ENCODE measurements at regions not wholly inside any gene's neighbourhood (a gene's known extent, or its start where the extent isn't known, plus 50 kb on each side); places are given as distances from the start of the nearest gene placed in this dataset.
"Not testable (repeated sequence)": the region's sequence is repeated elsewhere in the genome, so short reads cannot be mapped to it uniquely, and the experiment has no call there.

GRCh38 chr13:65217471-65217995 lies 2012.6 kb downstream of the PCDH9 start:
- no peak for DNase-seq (ENCODE audit: low read depth in 2 of 3, low spot score in 1 of 3)

- not testable (repeated sequence) for DNase-seq (ENCODE audit: low read depth in 2 of 3, low spot score in 1 of 3)
Measured at GRCh38 chr13:65202845-65203244, 2027.3 kb downstream of the PCDH9 start.

GRCh38 chr13:65188721-65189120 lies 2041.4 kb downstream of the PCDH9 start:
- no peak for DNase-seq (ENCODE audit: low read depth in 2 of 3, low spot score in 1 of 3)

GRCh38 chr13:65168026-65168425 lies 2062.1 kb downstream of the PCDH9 start:
- no peak for DNase-seq (ENCODE audit: low read depth in 2 of 3, low spot score in 1 of 3)

- no peak for DNase-seq (ENCODE audit: low read depth in 2 of 3, low spot score in 1 of 3)
Measured at GRCh38 chr13:65166675-65167074, 2063.5 kb downstream of the PCDH9 start.

GRCh38 chr13:65159803-65160202 lies 2070.3 kb downstream of the PCDH9 start:
- DNase-seq (ENCODE audit: low read depth in 2 of 3, low spot score in 1 of 3), result no peak

- no peak for DNase-seq (ENCODE audit: low read depth in 2 of 3, low spot score in 1 of 3)
Measured at GRCh38 chr13:65155861-65156260, 2074.3 kb downstream of the PCDH9 start.

GRCh38 chr13:65154661-65155447 lies 2075.3 kb downstream of the PCDH9 start:
- no peak for DNase-seq (ENCODE audit: low read depth in 2 of 3, low spot score in 1 of 3)

- no peak for DNase-seq (ENCODE audit: low read depth in 2 of 3, low spot score in 1 of 3)
Measured at GRCh38 chr13:65149687-65150086, 2080.4 kb downstream of the PCDH9 start.

GRCh38 chr13:65143920-65144319 lies 2086.2 kb downstream of the PCDH9 start:
- DNase-seq (ENCODE audit: low read depth in 2 of 3, low spot score in 1 of 3), result no peak

- no peak for DNase-seq (ENCODE audit: low read depth in 2 of 3, low spot score in 1 of 3)
Measured at GRCh38 chr13:65133094-65133493, 2097.0 kb downstream of the PCDH9 start.

GRCh38 chr13:65125236-65125635 lies 2104.9 kb downstream of the PCDH9 start:
- no peak for DNase-seq (ENCODE audit: low read depth in 2 of 3, low spot score in 1 of 3)

GRCh38 chr13:65112531-65112941 lies 2117.6 kb downstream of the PCDH9 start:
- no peak for DNase-seq (ENCODE audit: low read depth in 2 of 3, low spot score in 1 of 3)

GRCh38 chr13:65112123-65112522 lies 2118.0 kb downstream of the PCDH9 start:
- DNase-seq (ENCODE audit: low read depth in 2 of 3, low spot score in 1 of 3), result no peak

- no peak for DNase-seq (ENCODE audit: low read depth in 2 of 3, low spot score in 1 of 3)
Measured at GRCh38 chr13:65111223-65111622, 2118.9 kb downstream of the PCDH9 start.

- not testable (repeated sequence) for DNase-seq (ENCODE audit: low read depth in 2 of 3, low spot score in 1 of 3)
Measured at GRCh38 chr13:65104436-65104835, 2125.7 kb downstream of the PCDH9 start.

- no peak for DNase-seq (ENCODE audit: low read depth in 2 of 3, low spot score in 1 of 3)
Measured at GRCh38 chr13:65103351-65103750, 2126.8 kb downstream of the PCDH9 start.

GRCh38 chr13:65095161-65096082 lies 2134.7 kb downstream of the PCDH9 start:
- DNase-seq (ENCODE audit: low read depth in 2 of 3, low spot score in 1 of 3), result no peak

- DNase-seq (ENCODE audit: low read depth in 2 of 3, low spot score in 1 of 3), result no peak
Measured at GRCh38 chr13:65093357-65093756, 2136.8 kb downstream of the PCDH9 start.

- no peak for DNase-seq (ENCODE audit: low read depth in 2 of 3, low spot score in 1 of 3)
Measured at GRCh38 chr13:65091031-65091430, 2139.1 kb downstream of the PCDH9 start.

- no peak for DNase-seq (ENCODE audit: low read depth in 2 of 3, low spot score in 1 of 3)
Measured at GRCh38 chr13:65090186-65090585, 2139.9 kb downstream of the PCDH9 start.

- no peak for DNase-seq (ENCODE audit: low read depth in 2 of 3, low spot score in 1 of 3)
Measured at GRCh38 chr13:65088906-65089305, 2141.2 kb downstream of the PCDH9 start.
